ENCODE measurements at regions not wholly inside any gene's neighbourhood (a gene's known extent, or its start where the extent isn't known, plus 50 kb on each side); places are given as distances from the start of the nearest gene placed in this dataset.
"Not testable (repeated sequence)": the region's sequence is repeated elsewhere in the genome, so short reads cannot be mapped to it uniquely, and the experiment has no call there.

DNA sequence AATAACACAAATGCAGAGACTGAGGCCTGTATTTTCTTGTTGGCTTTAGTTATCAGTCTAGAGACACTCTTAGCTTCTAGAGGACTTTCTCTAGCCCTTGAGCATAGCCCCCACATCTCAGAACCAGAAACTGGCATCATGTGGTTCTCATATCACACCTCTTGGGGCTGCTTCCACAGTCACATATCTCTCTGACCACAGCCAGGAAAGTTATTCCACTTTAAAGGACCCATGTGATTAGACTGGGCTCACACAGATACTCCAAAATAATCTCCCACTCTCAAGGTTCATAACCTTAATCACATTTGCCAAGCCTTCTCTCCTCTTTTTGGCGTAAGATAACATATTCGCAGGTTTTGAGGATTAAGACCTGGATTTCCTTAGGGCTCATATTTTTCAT lies 846.9 kb upstream of the MIR17HG start:
- TF ChIP-seq, protein P1, sequence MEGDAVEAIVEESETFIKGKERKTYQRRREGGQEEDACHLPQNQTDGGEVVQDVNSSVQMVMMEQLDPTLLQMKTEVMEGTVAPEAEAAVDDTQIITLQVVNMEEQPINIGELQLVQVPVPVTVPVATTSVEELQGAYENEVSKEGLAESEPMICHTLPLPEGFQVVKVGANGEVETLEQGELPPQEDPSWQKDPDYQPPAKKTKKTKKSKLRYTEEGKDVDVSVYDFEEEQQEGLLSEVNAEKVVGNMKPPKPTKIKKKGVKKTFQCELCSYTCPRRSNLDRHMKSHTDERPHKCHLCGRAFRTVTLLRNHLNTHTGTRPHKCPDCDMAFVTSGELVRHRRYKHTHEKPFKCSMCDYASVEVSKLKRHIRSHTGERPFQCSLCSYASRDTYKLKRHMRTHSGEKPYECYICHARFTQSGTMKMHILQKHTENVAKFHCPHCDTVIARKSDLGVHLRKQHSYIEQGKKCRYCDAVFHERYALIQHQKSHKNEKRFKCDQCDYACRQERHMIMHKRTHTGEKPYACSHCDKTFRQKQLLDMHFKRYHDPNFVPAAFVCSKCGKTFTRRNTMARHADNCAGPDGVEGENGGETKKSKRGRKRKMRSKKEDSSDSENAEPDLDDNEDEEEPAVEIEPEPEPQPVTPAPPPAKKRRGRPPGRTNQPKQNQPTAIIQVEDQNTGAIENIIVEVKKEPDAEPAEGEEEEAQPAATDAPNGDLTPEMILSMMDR (IDR thresholded peaks at IDR 0.05): no peak
- no peaks in the 10 kb centered on the region for H3K4me1 ChIP-seq (ENCODE audit: low read depth)

DNA sequence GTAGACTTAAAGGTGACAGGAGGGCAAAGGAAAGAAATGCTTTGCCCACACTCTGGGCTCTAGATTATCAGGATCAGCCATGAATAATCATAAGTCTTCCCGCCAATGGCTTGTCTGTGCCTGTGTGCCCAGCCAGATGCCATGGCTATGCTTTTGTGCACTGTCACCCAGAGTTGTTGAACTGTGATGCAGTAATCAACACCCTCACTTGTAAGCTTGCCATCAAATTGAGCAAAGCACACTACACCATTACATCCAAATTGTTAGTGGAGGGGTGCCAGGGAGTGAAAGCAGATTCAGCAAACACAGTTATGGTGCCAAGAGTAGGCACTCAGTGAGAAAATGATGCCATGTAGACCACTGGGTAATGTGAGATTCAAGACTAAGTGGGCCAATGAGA lies 845.3 kb upstream of the MIR17HG start:
- ATAC-seq (no peak), DNase-seq (no peak)
- H3K4me3 ChIP-seq: no peak overlapping the region
- intact Hi-C loops (cut with DNase I, micrococcal nuclease): no loop called here
- H3K9me3 ChIP-seq: no peaks in the 10 kb centered on the region
- H3K36me3 ChIP-seq (ENCODE audit: low read depth): no peaks in the 10 kb centered on the region
- H3K4me1 ChIP-seq (ENCODE audit: low read depth): no peaks in the 10 kb centered on the region
- TF ChIP-seq, protein P1 (IDR thresholded peaks at IDR 0.05): no peak

More for the DNA sequence above, 846.9 kb upstream of the MIR17HG start:
- no peaks in the 10 kb centered on the region for H3K9me3 ChIP-seq
- ATAC-seq: no peak
- H3K4me3 ChIP-seq: no peak overlapping the region
- no peaks in the 10 kb centered on the region for H3K36me3 ChIP-seq (ENCODE audit: low read depth)
- intact Hi-C loops (cut with DNase I, micrococcal nuclease): no loop called here
- no peak for DNase-seq

DNA sequence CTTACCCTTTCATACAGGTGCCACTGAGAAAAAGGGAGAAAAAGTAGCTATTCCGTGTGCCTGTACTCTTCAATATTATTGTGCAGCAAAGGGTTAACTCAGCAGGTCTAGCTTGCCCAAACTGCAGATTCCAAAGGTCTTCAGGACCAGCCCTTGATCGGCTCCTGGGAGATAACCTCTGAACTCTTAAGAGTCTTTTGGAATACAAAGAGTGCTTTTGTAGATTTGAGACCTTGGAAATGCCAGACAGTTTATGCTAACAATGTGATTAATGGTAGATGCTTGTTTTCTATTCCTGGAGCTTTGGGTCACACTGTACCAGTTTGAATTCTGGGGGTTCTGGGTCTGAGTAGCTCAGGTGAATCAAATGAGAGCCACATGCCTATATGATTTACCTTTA lies 844.7 kb upstream of the MIR17HG start:
- no peaks in the 10 kb centered on the region for H3K4me1 ChIP-seq (ENCODE audit: low read depth)
- DNase-seq: no peak

DNA sequence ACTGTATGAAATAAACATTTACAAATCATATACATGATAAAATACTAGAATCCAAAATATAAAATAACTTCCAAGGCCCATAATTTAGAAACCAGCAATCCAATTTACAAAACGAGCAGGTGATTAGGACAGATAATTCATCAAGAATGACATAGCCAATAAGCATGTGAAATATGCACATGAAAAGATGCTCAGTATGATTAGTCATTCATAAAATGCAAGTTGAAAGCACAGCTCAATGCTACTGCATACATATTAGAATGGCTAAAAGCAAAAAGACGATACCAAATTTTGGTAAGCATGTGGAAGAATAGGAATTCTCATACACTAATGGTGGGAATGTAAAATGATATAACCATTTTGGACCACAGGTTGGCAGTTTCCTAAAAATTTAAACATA lies 837.2 kb upstream of the MIR17HG start:
- Histone ChIP-seq H3K4me1 (ENCODE audit: low read depth) (no peaks in the 10 kb centered on the region), H3K4me3 (no peak overlapping the region), H3K9me3 (no peaks in the 10 kb centered on the region), H3K36me3 (ENCODE audit: low read depth) (no peaks in the 10 kb centered on the region)
- intact Hi-C loops (cut with DNase I, micrococcal nuclease): no loop called here
- no peak for DNase-seq
- ATAC-seq: no peak
- TF ChIP-seq, protein P1 (IDR thresholded peaks at IDR 0.05): no peak

More for the DNA sequence above, 844.7 kb upstream of the MIR17HG start:
- no peaks in the 10 kb centered on the region for H3K36me3 ChIP-seq (ENCODE audit: low read depth)
- no peak overlapping the region for H3K4me3 ChIP-seq
- TF ChIP-seq, protein P1 (IDR thresholded peaks at IDR 0.05): no peak
- intact Hi-C loops (cut with DNase I, micrococcal nuclease): no loop called here
- no peak for ATAC-seq
- H3K9me3 ChIP-seq: no peaks in the 10 kb centered on the region

DNA sequence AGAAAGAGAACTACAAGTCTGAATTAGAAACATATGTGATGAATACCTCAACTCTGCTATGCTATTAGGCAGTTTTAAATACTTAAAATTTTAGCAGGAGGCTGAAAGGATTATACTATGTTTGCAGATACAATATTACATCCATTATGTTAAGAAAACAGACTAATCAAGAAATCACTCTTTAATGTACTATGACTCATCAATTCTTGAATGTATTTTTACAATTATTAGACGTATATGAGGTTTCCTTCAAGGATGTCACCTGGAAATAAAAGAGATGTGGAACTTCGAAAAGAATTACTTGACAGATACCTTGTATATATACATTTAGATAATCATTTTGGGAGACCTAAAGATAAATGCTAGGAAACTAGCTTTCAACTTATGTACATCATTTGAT lies 835.6 kb upstream of the MIR17HG start:
- DNase-seq (no peak), ATAC-seq (no peak)
- no peaks in the 10 kb centered on the region for H3K4me1 ChIP-seq (ENCODE audit: low read depth)
- intact Hi-C loops (cut with DNase I, micrococcal nuclease): no loop called here
- H3K4me3 ChIP-seq: no peak overlapping the region
- no peaks in the 10 kb centered on the region for H3K36me3 ChIP-seq (ENCODE audit: low read depth)
- TF ChIP-seq, protein P1 (IDR thresholded peaks at IDR 0.05): no peak
- no peaks in the 10 kb centered on the region for H3K9me3 ChIP-seq

DNA sequence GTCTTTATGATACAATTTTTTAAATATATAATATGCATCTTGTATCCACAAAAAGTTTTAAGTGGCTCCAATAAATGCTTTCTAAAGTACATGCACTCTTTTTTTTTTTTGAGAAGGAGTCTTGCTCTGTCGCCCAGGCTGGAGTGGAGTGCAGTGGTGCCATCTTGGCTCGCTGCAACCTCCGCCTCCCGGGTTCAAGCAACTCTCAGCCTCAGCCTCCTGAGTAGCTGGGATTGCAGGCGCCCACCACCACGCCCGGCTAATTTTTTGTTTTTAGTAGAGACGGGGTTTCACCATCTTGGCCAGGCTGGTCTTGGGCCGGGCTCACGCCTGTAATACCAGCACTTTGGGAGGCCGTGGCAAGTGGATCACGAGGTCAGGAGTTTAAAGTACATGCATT lies 832.8 kb upstream of the MIR17HG start:
- H3K4me1 ChIP-seq (ENCODE audit: low read depth); H3K4me3 ChIP-seq; ATAC-seq; H3K36me3 ChIP-seq (ENCODE audit: low read depth); DNase-seq; intact Hi-C loops (cut with DNase I, micrococcal nuclease); H3K9me3 ChIP-seq: not testable (repeated sequence)
